GM23338 (cell line): ENCODE measurements at regions not wholly inside any gene's neighbourhood (a gene's known extent, or its start where the extent isn't known, plus 50 kb on each side); places are given as distances from the start of the nearest gene placed in this dataset.

Source experiments
- ATAC-seq: fragments of 200-7000 bp; cut with Tn5 transposase; 3 replicates; pipeline ENCODE4 v1.9.1; 2020
- DNase-seq: peaks from one replicate; pipeline ENCODE4 v3.0.0-alpha.2; 2015; ENCODE audit warnings: low spot score
- H2AFZ ChIP-seq: fragments of 200-600 bp; sonication (generic); 2 replicates; pipeline ENCODE4 v1.8.0; 2016; ENCODE audit warnings: antibody characterized with exemption, mild to moderate bottlenecking, moderate library complexity
- H3F3A ChIP-seq: fragments of 200-600 bp; sonication (generic); replicated peaks from 2 replicates; pipeline ENCODE4 v1.8.0; 2017; ENCODE audit warnings: antibody characterized with exemption, mixed run types, low read depth
- H3K27ac ChIP-seq: fragments of 200-600 bp; sonication (generic); 2 replicates; pipeline ENCODE4 v1.6.1; 2016; ENCODE audit warnings: low read depth
- H3K27me3 ChIP-seq: fragments of 200-600 bp; sonication (generic); 2 replicates; pipeline ENCODE4 v1.8.0; 2016; ENCODE audit warnings: mild to moderate bottlenecking, mixed run types, moderate library complexity; ENCODE audit not compliant: insufficient read depth
- H3K36me3 ChIP-seq: fragments of 200-600 bp; sonication (generic); 2 replicates; pipeline ENCODE4 v1.8.0; 2016; ENCODE audit warnings: mild to moderate bottlenecking; ENCODE audit not compliant: insufficient read depth
- H3K4me1 ChIP-seq: fragments of 200-600 bp; sonication (generic); 2 replicates; pipeline ENCODE4 v1.8.0; 2016; ENCODE audit warnings: mild to moderate bottlenecking, moderate library complexity; ENCODE audit not compliant: insufficient read depth
- H3K4me2 ChIP-seq: fragments of 200-600 bp; sonication (generic); 2 replicates; pipeline ENCODE4 v1.7.1; 2017; ENCODE audit warnings: mixed run types
- H3K4me3 ChIP-seq: fragments of 200-600 bp; sonication (generic); 2 replicates; pipeline ENCODE4 v1.6.1; 2016; ENCODE audit warnings: mixed run types
- H3K79me2 ChIP-seq: fragments of 200-600 bp; sonication (generic); replicated peaks from 2 replicates; pipeline ENCODE4 v1.8.0; 2017; ENCODE audit warnings: mild to moderate bottlenecking; ENCODE audit not compliant: insufficient read depth
- H3K9me2 ChIP-seq: fragments of 200-600 bp; sonication (generic); 2 replicates; pipeline ENCODE4 v1.8.0; 2017; ENCODE audit not compliant: insufficient read depth
- H4K20me1 ChIP-seq: fragments of 200-600 bp; sonication (generic); replicated peaks from 2 replicates; pipeline ENCODE4 v1.8.0; 2017; ENCODE audit warnings: mild to moderate bottlenecking; ENCODE audit not compliant: insufficient read depth
- H3K27ac Mint-ChIP-seq: 2 replicates; pipeline ENCODE4 v1.8.0; 2020; ENCODE audit warnings: inconsistent platforms, mild to moderate bottlenecking, moderate library complexity, mixed read lengths
- H3K27me3 Mint-ChIP-seq: 3 replicates; pipeline ENCODE4 v1.8.0; 2022; ENCODE audit warnings: low read depth, mild to moderate bottlenecking, moderate library complexity, mixed read lengths, inconsistent platforms; ENCODE audit not compliant: insufficient read depth, poor library complexity
- H3K36me3 Mint-ChIP-seq: 3 replicates; pipeline ENCODE4 v1.8.0; 2021; ENCODE audit warnings: low read depth, mild to moderate bottlenecking, inconsistent platforms, moderate library complexity, mixed read lengths
- H3K4me1 Mint-ChIP-seq: 3 replicates; pipeline ENCODE4 v1.8.0; 2020; ENCODE audit warnings: mild to moderate bottlenecking, inconsistent platforms, mixed read lengths
- H3K4me3 Mint-ChIP-seq: 3 replicates; pipeline ENCODE4 v1.8.0; 2021; ENCODE audit warnings: moderate library complexity, mild to moderate bottlenecking, inconsistent platforms, mixed read lengths
- H3K9me3 Mint-ChIP-seq: 3 replicates; pipeline ENCODE4 v1.8.0; 2020; ENCODE audit warnings: moderate library complexity, mild to moderate bottlenecking, inconsistent platforms, mixed read lengths
- CREB1 ChIP-seq: fragments of 250-450 bp; sonication (Bioruptor Pico); IDR thresholded peaks from 2 replicates; pipeline ENCODE4 v1.5.0; 2020; ENCODE audit warnings: low read depth, mild to moderate bottlenecking, moderate library complexity
- ETS1 ChIP-seq: IDR thresholded peaks from 2 replicates; pipeline ENCODE4 v1.6.1; 2016; ENCODE audit warnings: antibody characterized with exemption
- EZH2phosphoT487 ChIP-seq: fragments of 200-600 bp; sonication (generic); IDR thresholded peaks from one replicate; pipeline ENCODE4 v1.8.1; 2018; ENCODE audit warnings: antibody characterized with exemption; ENCODE audit not compliant: unreplicated experiment
- JUNB ChIP-seq: IDR thresholded peaks from one replicate; pipeline ENCODE4 v1.6.1; 2016; ENCODE audit warnings: antibody characterized with exemption; ENCODE audit not compliant: unreplicated experiment
- NANOG ChIP-seq: IDR thresholded peaks from 2 replicates; pipeline ENCODE4 v1.6.1; 2016; ENCODE audit warnings: antibody characterized with exemption, borderline replicate concordance
- POLR2AphosphoS5 ChIP-seq: IDR thresholded peaks from 2 replicates; pipeline ENCODE4 v1.6.1; 2016; ENCODE audit warnings: antibody characterized with exemption, low read depth
- STAT1 ChIP-seq: IDR thresholded peaks from one replicate; pipeline ENCODE4 v1.6.1; 2016; ENCODE audit warnings: antibody characterized with exemption; ENCODE audit not compliant: unreplicated experiment
- ZNF114 ChIP-seq: fragments of 250-450 bp; sonication (Bioruptor Pico); IDR thresholded peaks from 2 replicates; pipeline ENCODE4 v1.5.0; 2020; ENCODE audit warnings: mild to moderate bottlenecking, moderate library complexity
- ZNF331 ChIP-seq: fragments of 250-450 bp; sonication (Bioruptor Pico); IDR thresholded peaks from 2 replicates; pipeline ENCODE4 v1.5.0; 2020; ENCODE audit warnings: low read depth, mild to moderate bottlenecking, moderate library complexity
- ZNF462 ChIP-seq: fragments of 250-450 bp; sonication (Bioruptor Pico); IDR thresholded peaks from 2 replicates; pipeline ENCODE4 v1.5.0; 2020; ENCODE audit warnings: mild to moderate bottlenecking, moderate library complexity
- TF ChIP-seq, protein P1 (sequence below): IDR thresholded peaks from one replicate; pipeline ENCODE4 v1.6.1; 2018; ENCODE audit warnings: antibody characterized with exemption; ENCODE audit not compliant: unreplicated experiment
- TF ChIP-seq, protein P2 (sequence below), 2 experiments: fragments of 200-600 bp in 1 of 2; sonication (generic) in 1 of 2; conservative IDR thresholded peaks; 2 replicates each; pipeline versions ENCODE4 v1.5.1 to v1.6.1; 2016 to 2017; ENCODE audit warnings: antibody characterized with exemption in 2 of 2, low read depth in 2 of 2, mild to moderate bottlenecking in 2 of 2, moderate library complexity in 1 of 2

- DNase-seq (no peak), ATAC-seq (no peak)
- H3K4me3 Mint-ChIP-seq, result no peak overlapping the region
- Histone ChIP-seq H2AFZ (no peak overlapping the region), H3K4me1 (no peaks in the 10 kb centered on the region), H3K9me2 (no peaks in the 10 kb centered on the region), H3K27ac (no peak overlapping the region), H3K36me3 (no peaks in the 10 kb centered on the region), H3K4me3 (no peak overlapping the region), H3K27me3 (no peaks in the 10 kb centered on the region), H3F3A (no peaks in the 10 kb centered on the region), H4K20me1 (no peaks in the 10 kb centered on the region), H3K4me2 (no peak overlapping the region), H3K79me2 (no peaks in the 10 kb centered on the region)
- H3K9me3 Mint-ChIP-seq, result peaks cover 5% of the 10 kb centered on the region
- H3K4me1 Mint-ChIP-seq, result no peaks in the 10 kb centered on the region
- no peaks in the 10 kb centered on the region; the same call in 2 of the 3 replicates for H3K36me3 Mint-ChIP-seq
- H3K27me3 Mint-ChIP-seq, result no peaks in the 10 kb centered on the region
- TF ChIP-seq STAT1, result no peak
- TF ChIP-seq, protein P1, sequence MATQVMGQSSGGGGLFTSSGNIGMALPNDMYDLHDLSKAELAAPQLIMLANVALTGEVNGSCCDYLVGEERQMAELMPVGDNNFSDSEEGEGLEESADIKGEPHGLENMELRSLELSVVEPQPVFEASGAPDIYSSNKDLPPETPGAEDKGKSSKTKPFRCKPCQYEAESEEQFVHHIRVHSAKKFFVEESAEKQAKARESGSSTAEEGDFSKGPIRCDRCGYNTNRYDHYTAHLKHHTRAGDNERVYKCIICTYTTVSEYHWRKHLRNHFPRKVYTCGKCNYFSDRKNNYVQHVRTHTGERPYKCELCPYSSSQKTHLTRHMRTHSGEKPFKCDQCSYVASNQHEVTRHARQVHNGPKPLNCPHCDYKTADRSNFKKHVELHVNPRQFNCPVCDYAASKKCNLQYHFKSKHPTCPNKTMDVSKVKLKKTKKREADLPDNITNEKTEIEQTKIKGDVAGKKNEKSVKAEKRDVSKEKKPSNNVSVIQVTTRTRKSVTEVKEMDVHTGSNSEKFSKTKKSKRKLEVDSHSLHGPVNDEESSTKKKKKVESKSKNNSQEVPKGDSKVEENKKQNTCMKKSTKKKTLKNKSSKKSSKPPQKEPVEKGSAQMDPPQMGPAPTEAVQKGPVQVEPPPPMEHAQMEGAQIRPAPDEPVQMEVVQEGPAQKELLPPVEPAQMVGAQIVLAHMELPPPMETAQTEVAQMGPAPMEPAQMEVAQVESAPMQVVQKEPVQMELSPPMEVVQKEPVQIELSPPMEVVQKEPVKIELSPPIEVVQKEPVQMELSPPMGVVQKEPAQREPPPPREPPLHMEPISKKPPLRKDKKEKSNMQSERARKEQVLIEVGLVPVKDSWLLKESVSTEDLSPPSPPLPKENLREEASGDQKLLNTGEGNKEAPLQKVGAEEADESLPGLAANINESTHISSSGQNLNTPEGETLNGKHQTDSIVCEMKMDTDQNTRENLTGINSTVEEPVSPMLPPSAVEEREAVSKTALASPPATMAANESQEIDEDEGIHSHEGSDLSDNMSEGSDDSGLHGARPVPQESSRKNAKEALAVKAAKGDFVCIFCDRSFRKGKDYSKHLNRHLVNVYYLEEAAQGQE, result no peak
- no peak for TF ChIP-seq EZH2phosphoT487
- no peak for TF ChIP-seq JUNB
- TF ChIP-seq ZNF462 (CRISPR knock-in tag), result no peak
- no peak for TF ChIP-seq ZNF331 (CRISPR knock-in tag)
- TF ChIP-seq, protein P2, sequence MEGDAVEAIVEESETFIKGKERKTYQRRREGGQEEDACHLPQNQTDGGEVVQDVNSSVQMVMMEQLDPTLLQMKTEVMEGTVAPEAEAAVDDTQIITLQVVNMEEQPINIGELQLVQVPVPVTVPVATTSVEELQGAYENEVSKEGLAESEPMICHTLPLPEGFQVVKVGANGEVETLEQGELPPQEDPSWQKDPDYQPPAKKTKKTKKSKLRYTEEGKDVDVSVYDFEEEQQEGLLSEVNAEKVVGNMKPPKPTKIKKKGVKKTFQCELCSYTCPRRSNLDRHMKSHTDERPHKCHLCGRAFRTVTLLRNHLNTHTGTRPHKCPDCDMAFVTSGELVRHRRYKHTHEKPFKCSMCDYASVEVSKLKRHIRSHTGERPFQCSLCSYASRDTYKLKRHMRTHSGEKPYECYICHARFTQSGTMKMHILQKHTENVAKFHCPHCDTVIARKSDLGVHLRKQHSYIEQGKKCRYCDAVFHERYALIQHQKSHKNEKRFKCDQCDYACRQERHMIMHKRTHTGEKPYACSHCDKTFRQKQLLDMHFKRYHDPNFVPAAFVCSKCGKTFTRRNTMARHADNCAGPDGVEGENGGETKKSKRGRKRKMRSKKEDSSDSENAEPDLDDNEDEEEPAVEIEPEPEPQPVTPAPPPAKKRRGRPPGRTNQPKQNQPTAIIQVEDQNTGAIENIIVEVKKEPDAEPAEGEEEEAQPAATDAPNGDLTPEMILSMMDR (conservative IDR thresholded peaks at IDR 0.05; ENCODE audit: low read depth in 2 of 2), result no peak
- TF ChIP-seq NANOG, result no peak
- TF ChIP-seq POLR2AphosphoS5, result no peak
- TF ChIP-seq ZNF114, result no peak
- no peak for TF ChIP-seq ETS1
- no peak for TF ChIP-seq CREB1 (CRISPR knock-in tag)
- no peak overlapping the region for H3K27ac Mint-ChIP-seq
These were observed 470.5 kb upstream of the RGS18 start for GRCh38 chr1:191687721-191688120.
